Hepatocyte (in vitro differentiated cells): ENCODE measurements at regions not wholly inside any gene's neighbourhood (a gene's known extent, or its start where the extent isn't known, plus 50 kb on each side); places are given as distances from the start of the nearest gene placed in this dataset.

ENCODE experiments used
- EZH2 ChIP-seq: fragments of 200-600 bp; sonication (generic); IDR thresholded peaks from 2 replicates; pipeline ENCODE4 v1.6.1; 2016; ENCODE audit warnings: antibody characterized with exemption, mild to moderate bottlenecking, borderline replicate concordance
- TF ChIP-seq, protein P1 (sequence below): fragments of 200-600 bp; sonication (generic); IDR thresholded peaks from 2 replicates; pipeline ENCODE4 v1.5.1; 2016; ENCODE audit warnings: antibody characterized with exemption, mild to moderate bottlenecking; ENCODE audit not compliant: poor library complexity

DNA sequence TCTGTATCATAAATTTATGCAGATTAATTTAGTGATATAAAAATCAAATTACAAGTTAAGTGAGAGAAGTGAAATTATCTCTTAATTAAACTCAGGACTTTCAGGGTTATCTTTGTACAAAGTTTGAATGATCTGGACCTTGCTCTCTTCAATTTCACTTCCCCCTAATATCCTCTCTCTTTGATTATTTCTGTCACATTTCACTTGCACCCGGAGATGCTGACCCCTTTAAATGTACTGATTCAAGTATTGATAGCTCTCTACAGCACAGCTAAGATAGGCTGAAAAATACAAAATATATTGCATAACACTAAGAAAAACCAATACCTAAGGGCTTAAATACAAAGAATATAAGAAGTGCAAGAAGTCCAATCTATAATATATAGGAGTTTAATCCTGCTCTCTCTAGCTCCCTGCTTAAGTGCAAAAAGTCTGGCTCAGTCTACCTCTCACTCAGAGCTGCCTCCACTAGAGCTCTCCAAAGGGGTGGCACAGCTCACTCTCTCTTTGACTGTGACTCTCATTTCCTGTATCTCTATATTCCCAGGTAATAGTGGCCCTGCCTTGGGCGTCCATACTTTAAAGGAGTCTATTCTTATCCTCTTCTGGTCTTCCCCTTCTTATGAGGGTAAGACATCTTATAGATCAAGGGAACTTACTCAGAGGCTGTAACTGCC is 588.4 kb downstream of the RFPL4B start:
- TF ChIP-seq EZH2 = no peak
- TF ChIP-seq, protein P1, sequence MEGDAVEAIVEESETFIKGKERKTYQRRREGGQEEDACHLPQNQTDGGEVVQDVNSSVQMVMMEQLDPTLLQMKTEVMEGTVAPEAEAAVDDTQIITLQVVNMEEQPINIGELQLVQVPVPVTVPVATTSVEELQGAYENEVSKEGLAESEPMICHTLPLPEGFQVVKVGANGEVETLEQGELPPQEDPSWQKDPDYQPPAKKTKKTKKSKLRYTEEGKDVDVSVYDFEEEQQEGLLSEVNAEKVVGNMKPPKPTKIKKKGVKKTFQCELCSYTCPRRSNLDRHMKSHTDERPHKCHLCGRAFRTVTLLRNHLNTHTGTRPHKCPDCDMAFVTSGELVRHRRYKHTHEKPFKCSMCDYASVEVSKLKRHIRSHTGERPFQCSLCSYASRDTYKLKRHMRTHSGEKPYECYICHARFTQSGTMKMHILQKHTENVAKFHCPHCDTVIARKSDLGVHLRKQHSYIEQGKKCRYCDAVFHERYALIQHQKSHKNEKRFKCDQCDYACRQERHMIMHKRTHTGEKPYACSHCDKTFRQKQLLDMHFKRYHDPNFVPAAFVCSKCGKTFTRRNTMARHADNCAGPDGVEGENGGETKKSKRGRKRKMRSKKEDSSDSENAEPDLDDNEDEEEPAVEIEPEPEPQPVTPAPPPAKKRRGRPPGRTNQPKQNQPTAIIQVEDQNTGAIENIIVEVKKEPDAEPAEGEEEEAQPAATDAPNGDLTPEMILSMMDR = no peak
